PC-9 (cell line): ENCODE measurements at regions not wholly inside any gene's neighbourhood (a gene's known extent, or its start where the extent isn't known, plus 50 kb on each side); places are given as distances from the start of the nearest gene placed in this dataset.

ENCODE experiments used
- BruUV-seq: library from RNA; stranded (reverse); fragments of 400-500 nt; replicated peaks from 2 replicates; lab custom pipeline; 2021; lab: Mats Ljungman, UMichigan
- CTCF ChIA-PET: fragments of 300-600 bp; sonication (Branson Sonifier 250); formaldehyde crosslinking; loops from one replicate; lab custom pipeline; 2022; ENCODE audit warnings: antibody characterized with exemption; lab: Charles Lee
- POLR2A ChIA-PET: fragments of 300-600 bp; sonication (Branson Sonifier 250); formaldehyde crosslinking; loops from one replicate; lab custom pipeline; 2022; ENCODE audit warnings: antibody characterized with exemption; ENCODE audit not compliant: unreplicated experiment; lab: Charles Lee
- DNase-seq, 2 experiments: peaks; one replicate each; pipeline versions ENCODE4 v3.0.0 to v3.0.0-alpha.2; 2015 to 2022; ENCODE audit warnings: mixed read lengths in 1 of 2
- H2AFZ ChIP-seq: fragments of 200-600 bp; sonication (generic); 2 replicates; pipeline ENCODE4 v1.8.1; 2017; ENCODE audit warnings: antibody characterized with exemption
- H3F3A ChIP-seq: fragments of 200-600 bp; sonication (generic); 2 replicates; pipeline ENCODE4 v1.8.1; 2017; ENCODE audit warnings: antibody characterized with exemption, mild to moderate bottlenecking, low read depth; ENCODE audit not compliant: insufficient read depth
- H3K27ac ChIP-seq: fragments of 200-600 bp; sonication (generic); 2 replicates; pipeline ENCODE4 v1.6.1; 2016; ENCODE audit warnings: mixed run types
- H3K27me3 ChIP-seq: fragments of 200-600 bp; sonication (generic); 2 replicates; pipeline ENCODE4 v1.6.1; 2016; ENCODE audit warnings: low read depth, mixed run types; ENCODE audit not compliant: insufficient read depth
- H3K36me3 ChIP-seq: fragments of 200-600 bp; sonication (generic); 2 replicates; pipeline ENCODE4 v1.6.1; 2016; ENCODE audit warnings: low read depth, mixed run types
- H3K4me1 ChIP-seq: fragments of 200-600 bp; sonication (generic); replicated peaks from 2 replicates; pipeline ENCODE4 v1.6.1; 2016; ENCODE audit warnings: mixed run types; ENCODE audit not compliant: insufficient read depth
- H3K4me2 ChIP-seq: fragments of 200-600 bp; sonication (generic); 2 replicates; pipeline ENCODE4 v1.6.1; 2017; ENCODE audit warnings: mixed run types
- H3K4me3 ChIP-seq: fragments of 200-600 bp; sonication (generic); 2 replicates; pipeline ENCODE4 v1.6.1; 2016; ENCODE audit warnings: mixed run types
- H3K79me2 ChIP-seq: fragments of 200-600 bp; sonication (generic); 2 replicates; pipeline ENCODE4 v1.6.1; 2017; ENCODE audit warnings: low read depth, mixed run types
- H3K9me2 ChIP-seq: fragments of 200-600 bp; sonication (generic); 2 replicates; pipeline ENCODE4 v1.8.1; 2017; ENCODE audit warnings: mild to moderate bottlenecking; ENCODE audit not compliant: insufficient read depth
- H3K9me3 ChIP-seq: fragments of 200-600 bp; sonication (generic); 2 replicates; pipeline ENCODE4 v1.8.1; 2016; ENCODE audit warnings: low read depth; ENCODE audit not compliant: insufficient read depth
- H4K20me1 ChIP-seq: fragments of 200-600 bp; sonication (generic); 2 replicates; pipeline ENCODE4 v1.8.1; 2017; ENCODE audit not compliant: insufficient read depth
- CTCF ChIP-seq: fragments of 200-600 bp; sonication (generic); conservative IDR thresholded peaks from 2 replicates; pipeline ENCODE4 v1.6.1; 2017; ENCODE audit warnings: mixed run types, antibody characterized with exemption, mild to moderate bottlenecking, moderate library complexity
- EZH2 ChIP-seq: fragments of 200-600 bp; sonication (generic); IDR thresholded peaks from 2 replicates; pipeline ENCODE4 v1.8.0; 2017; ENCODE audit warnings: antibody characterized with exemption, low read depth
- intact Hi-C: fragments of 100-400 bp; cut with micrococcal nuclease; formaldehyde crosslinking; loops from one replicate; pipeline ENCODE4 v1.10.0; 2022; ENCODE audit not compliant: unreplicated experiment

GRCh38 chr1:81569761-81570160, 231.0 kb upstream of the ADGRL2 start:
- Histone ChIP-seq H3K27ac (no peak overlapping the region), H4K20me1 (no peaks in the 10 kb centered on the region), H3K9me2 (no peaks in the 10 kb centered on the region), H3F3A (no peaks in the 10 kb centered on the region), H3K36me3 (no peaks in the 10 kb centered on the region), H2AFZ (no peak overlapping the region), H3K4me1 (no peaks in the 10 kb centered on the region), H3K79me2 (no peaks in the 10 kb centered on the region), H3K4me3 (no peak overlapping the region), H3K4me2 (no peak overlapping the region), H3K9me3 (no peaks in the 10 kb centered on the region), H3K27me3 (no peaks in the 10 kb centered on the region)
- DNase-seq = no peak
- intact Hi-C loops = no loop called here
- no peak for TF ChIP-seq EZH2
- TF ChIP-seq CTCF = no peak
- ChIA-PET CTCF (no interaction called here), POLR2A (no interaction called here)
- BruUV-seq = no TSS peak

- intact Hi-C loops = no loop called here
- Histone ChIP-seq H3K4me2 (no peak overlapping the region), H3K27ac (no peak overlapping the region), H3K9me3 (no peaks in the 10 kb centered on the region), H3F3A (no peaks in the 10 kb centered on the region), H3K79me2 (no peaks in the 10 kb centered on the region), H3K36me3 (no peaks in the 10 kb centered on the region), H3K4me3 (no peak overlapping the region), H4K20me1 (no peaks in the 10 kb centered on the region), H3K9me2 (no peaks in the 10 kb centered on the region), H3K4me1 (0 out of 2 replicates have a peak, but pooled peaks cover 2% of the 10 kb centered on the region), H3K27me3 (no peaks in the 10 kb centered on the region), H2AFZ (0 out of 2 replicates have a peak overlapping the region, but pooled peaks have one; percentile 9)
- POLR2A ChIA-PET = no interaction called here
- CTCF ChIA-PET = no interaction called here
- no peak for TF ChIP-seq CTCF
- TF ChIP-seq EZH2 = no peak
- BruUV-seq = no TSS peak
- no peak for DNase-seq
Measured at GRCh38 chr1:81563632-81564031, 237.1 kb upstream of the ADGRL2 start.

- no peaks in the 10 kb centered on the region for H3K27me3 ChIP-seq
- H3K79me2 ChIP-seq = no peaks in the 10 kb centered on the region
- no peak overlapping the region for H2AFZ ChIP-seq
- intact Hi-C loops = no loop called here
- H3K9me3 ChIP-seq = no peaks in the 10 kb centered on the region
- no peaks in the 10 kb centered on the region for H3K36me3 ChIP-seq
- no peaks in the 10 kb centered on the region for H4K20me1 ChIP-seq
- CTCF ChIA-PET = interaction anchor here (0.5 kb wide), 1 partner anchor 920 kb away, joined by 3 read pairs; no protein-coding TSS in a partner anchor
- TF ChIP-seq EZH2 = no peak
- TF ChIP-seq CTCF = no peak
- no peak for DNase-seq
- no peak overlapping the region for H3K4me3 ChIP-seq
- no peak overlapping the region for H3K4me2 ChIP-seq
- H3K27ac ChIP-seq = no peak overlapping the region
- BruUV-seq = no TSS peak
- H3K4me1 ChIP-seq = 0 out of 2 replicates have a peak, but pooled peaks cover 5% of the 10 kb centered on the region
- no peaks in the 10 kb centered on the region for H3K9me2 ChIP-seq
- no peaks in the 10 kb centered on the region for H3F3A ChIP-seq
- POLR2A ChIA-PET = no interaction called here
Measured at GRCh38 chr1:81562934-81563333, 237.8 kb upstream of the ADGRL2 start.
